MCF 10A (cell line): ENCODE measurements at regions not wholly inside any gene's neighbourhood (a gene's known extent, or its start where the extent isn't known, plus 50 kb on each side); places are given as distances from the start of the nearest gene placed in this dataset.

Source experiments
- BruUV-seq: library from RNA; stranded (reverse); fragments of 400-500 nt; replicated peaks from 2 replicates; lab custom pipeline; 2021; lab: Mats Ljungman, UMichigan
- CTCF ChIA-PET: fragments of 300-600 bp; sonication (Branson Sonifier 250); formaldehyde crosslinking; extraction: SDS; loops from one replicate; lab custom pipeline; 2021; ENCODE audit warnings: antibody characterized with exemption, inconsistent platforms; lab: Yijun Ruan, JAX
- POLR2A ChIA-PET: fragments of 300-600, 350-650 bp; sonication (Branson Sonifier 250); formaldehyde crosslinking; extraction: SDS; loops from one replicate; lab custom pipeline; 2020; ENCODE audit warnings: antibody characterized with exemption, inconsistent platforms; lab: Yijun Ruan, JAX
- DNase-seq: peaks from one replicate; pipeline ENCODE4 v3.0.0-alpha.2; 2018; ENCODE audit not compliant: unreplicated experiment
- H3K27ac Mint-ChIP-seq: one replicate; pipeline ENCODE4 v1.8.0; 2022; ENCODE audit warnings: mild to moderate bottlenecking, low read depth, mixed read lengths; ENCODE audit not compliant: unreplicated experiment
- H3K27me3 Mint-ChIP-seq: one replicate; pipeline ENCODE4 v1.8.0; 2022; ENCODE audit warnings: mixed read lengths; ENCODE audit not compliant: insufficient read depth, unreplicated experiment
- H3K36me3 Mint-ChIP-seq: one replicate; pipeline ENCODE4 v1.8.0; 2022; ENCODE audit warnings: mild to moderate bottlenecking, moderate library complexity, mixed read lengths; ENCODE audit not compliant: insufficient read depth, unreplicated experiment
- H3K4me1 Mint-ChIP-seq: one replicate; pipeline ENCODE4 v1.8.0; 2022; ENCODE audit warnings: mixed read lengths; ENCODE audit not compliant: insufficient read depth, unreplicated experiment
- H3K4me3 Mint-ChIP-seq: one replicate; pipeline ENCODE4 v1.8.0; 2022; ENCODE audit warnings: mild to moderate bottlenecking, moderate library complexity, mixed read lengths; ENCODE audit not compliant: unreplicated experiment
- H3K9me3 Mint-ChIP-seq: one replicate; pipeline ENCODE4 v1.8.0; 2022; ENCODE audit warnings: mixed read lengths; ENCODE audit not compliant: unreplicated experiment
- intact Hi-C: fragments of 100-400 bp; cut with micrococcal nuclease; formaldehyde crosslinking; loops from 2 replicates; pipeline ENCODE4 v1.14.1; 2022
- TF ChIP-seq, protein P1 (sequence below): fragments of 200-600 bp; IDR thresholded peaks from one replicate; pipeline ENCODE4 v1.8.0; 2022; ENCODE audit warnings: antibody characterized with exemption, mild to moderate bottlenecking; ENCODE audit not compliant: unreplicated experiment

DNA sequence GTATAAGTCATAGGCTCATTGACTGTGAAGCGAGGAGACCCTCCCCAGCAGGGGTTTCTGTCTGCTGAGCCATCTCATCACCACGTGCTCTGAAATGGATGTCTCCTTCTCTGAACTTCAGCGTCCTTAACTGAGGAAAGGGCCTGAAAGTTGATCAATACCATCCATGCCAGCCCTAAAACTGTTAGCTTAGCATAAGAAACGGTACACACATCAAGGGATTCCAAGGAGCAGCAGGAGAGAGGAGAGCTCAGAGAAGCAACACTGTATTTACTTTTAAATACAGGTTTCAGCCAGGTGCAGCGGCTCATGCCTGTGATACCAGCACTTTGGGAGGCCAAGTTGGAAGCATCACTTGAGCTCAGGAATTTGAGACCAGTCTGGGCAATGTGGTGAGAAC lies 248.9 kb upstream of the TNRC6C start:
- Mint-ChIP-seq H3K27ac (no peak overlapping the region), H3K36me3 (no peaks in the 10 kb centered on the region), H3K4me1 (no peaks in the 10 kb centered on the region), H3K27me3 (peaks cover 88% of the 10 kb centered on the region), H3K4me3 (no peak overlapping the region), H3K9me3 (no peaks in the 10 kb centered on the region)
- POLR2A ChIA-PET = no interaction called here
- DNase-seq = no peak
- intact Hi-C loops = no loop called here
- no TSS peak for BruUV-seq
- TF ChIP-seq, protein P1, sequence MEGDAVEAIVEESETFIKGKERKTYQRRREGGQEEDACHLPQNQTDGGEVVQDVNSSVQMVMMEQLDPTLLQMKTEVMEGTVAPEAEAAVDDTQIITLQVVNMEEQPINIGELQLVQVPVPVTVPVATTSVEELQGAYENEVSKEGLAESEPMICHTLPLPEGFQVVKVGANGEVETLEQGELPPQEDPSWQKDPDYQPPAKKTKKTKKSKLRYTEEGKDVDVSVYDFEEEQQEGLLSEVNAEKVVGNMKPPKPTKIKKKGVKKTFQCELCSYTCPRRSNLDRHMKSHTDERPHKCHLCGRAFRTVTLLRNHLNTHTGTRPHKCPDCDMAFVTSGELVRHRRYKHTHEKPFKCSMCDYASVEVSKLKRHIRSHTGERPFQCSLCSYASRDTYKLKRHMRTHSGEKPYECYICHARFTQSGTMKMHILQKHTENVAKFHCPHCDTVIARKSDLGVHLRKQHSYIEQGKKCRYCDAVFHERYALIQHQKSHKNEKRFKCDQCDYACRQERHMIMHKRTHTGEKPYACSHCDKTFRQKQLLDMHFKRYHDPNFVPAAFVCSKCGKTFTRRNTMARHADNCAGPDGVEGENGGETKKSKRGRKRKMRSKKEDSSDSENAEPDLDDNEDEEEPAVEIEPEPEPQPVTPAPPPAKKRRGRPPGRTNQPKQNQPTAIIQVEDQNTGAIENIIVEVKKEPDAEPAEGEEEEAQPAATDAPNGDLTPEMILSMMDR = no peak
- CTCF ChIA-PET = no interaction called here

DNA sequence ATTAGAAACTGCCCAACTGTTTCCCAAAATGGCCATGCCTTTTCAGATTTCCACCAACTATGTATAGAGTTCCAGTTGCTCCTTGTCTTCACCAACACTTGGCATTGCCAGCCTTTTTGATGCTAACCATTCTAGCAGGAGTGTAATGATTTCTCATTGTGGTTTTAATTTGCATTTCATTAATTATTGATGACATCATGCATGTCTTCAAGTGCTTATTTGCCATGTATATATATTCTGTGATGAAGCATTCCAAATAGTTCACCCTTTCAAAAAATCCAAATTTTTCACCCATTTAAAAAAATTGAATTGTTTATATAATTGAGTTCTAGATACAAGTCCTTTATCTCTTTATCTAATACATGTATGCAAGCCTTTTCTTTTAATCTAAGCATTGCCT lies 245.9 kb upstream of the TNRC6C start:
- CTCF ChIA-PET = no interaction called here
- intact Hi-C loops = no loop called here
- POLR2A ChIA-PET = interaction anchor here (0.6 kb wide), 1 partner anchor 51 kb away, joined by 4 read pairs; no protein-coding TSS in a partner anchor

GRCh38 chr17:77716289-77716926 lies 242.1 kb upstream of the TNRC6C start:
- intact Hi-C loops = no loop called here
- H3K36me3 Mint-ChIP-seq = no peaks in the 10 kb centered on the region
- CTCF ChIA-PET = no interaction called here

More for the DNA sequence above, 245.9 kb upstream of the TNRC6C start:
- no peak overlapping the region for H3K4me3 Mint-ChIP-seq
- TF ChIP-seq, protein P1 = no peak
- H3K27ac Mint-ChIP-seq = no peak overlapping the region
- peaks cover 100% of the 10 kb centered on the region for H3K27me3 Mint-ChIP-seq
- no peaks in the 10 kb centered on the region for H3K4me1 Mint-ChIP-seq
- BruUV-seq = no TSS peak
- no peaks in the 10 kb centered on the region for H3K36me3 Mint-ChIP-seq
- peaks cover 8% of the 10 kb centered on the region for H3K9me3 Mint-ChIP-seq
- no peak for DNase-seq

DNA sequence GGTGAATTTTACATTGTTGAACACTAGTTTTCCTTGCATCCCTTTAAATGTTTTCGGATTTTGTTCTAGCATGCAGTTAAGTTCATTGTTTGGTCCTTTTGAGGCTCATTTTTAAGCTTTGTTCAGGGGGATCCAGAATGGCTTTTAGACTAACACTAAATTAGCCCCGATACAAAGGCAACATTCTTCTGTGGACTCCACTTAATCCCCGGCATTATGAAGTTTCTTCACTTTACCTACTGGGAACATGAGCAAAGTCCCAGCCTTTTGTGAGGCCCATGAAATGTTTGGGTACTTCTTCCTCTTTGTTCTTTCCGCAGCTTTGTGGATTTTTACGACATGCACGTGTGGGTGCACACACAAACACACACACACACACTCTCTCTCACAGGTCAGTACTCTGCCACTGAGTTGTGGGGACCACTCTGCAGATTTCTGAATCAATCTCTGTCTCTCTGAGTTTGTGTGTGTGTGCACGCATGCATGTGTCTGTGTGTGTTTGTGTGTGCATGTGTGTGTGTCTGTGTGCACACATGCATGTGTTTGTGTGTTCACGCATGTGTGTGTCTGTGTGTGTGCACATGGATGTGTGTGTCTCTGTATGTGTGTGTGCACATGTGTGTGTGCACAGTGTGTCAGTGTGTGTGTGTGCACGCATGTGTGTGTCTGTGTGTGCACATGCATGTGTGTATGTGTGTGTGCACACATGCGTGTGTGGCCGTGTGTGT lies 240.4 kb upstream of the TNRC6C start:
- Mint-ChIP-seq H3K4me3 (no peak overlapping the region), H3K27me3 (peaks cover 69% of the 10 kb centered on the region), H3K36me3 (no peaks in the 10 kb centered on the region), H3K4me1 (no peaks in the 10 kb centered on the region), H3K27ac (no peak overlapping the region), H3K9me3 (peaks cover 8% of the 10 kb centered on the region)
- TF ChIP-seq, protein P1 = no peak
- BruUV-seq = no TSS peak
- CTCF ChIA-PET = interaction anchor here (0.7 kb wide), 1 partner anchor 73 kb away, joined by 3 read pairs; no protein-coding TSS in a partner anchor
- intact Hi-C loops = no loop called here
- POLR2A ChIA-PET = interaction anchor here (0.6 kb wide), 1 partner anchor 789 kb away, joined by 3 read pairs; no protein-coding TSS in a partner anchor
- DNase-seq = no peak

More at GRCh38 chr17:77716289-77716926, 242.1 kb upstream of the TNRC6C start:
- Mint-ChIP-seq H3K4me3 (no peak overlapping the region), H3K27ac (no peak overlapping the region), H3K9me3 (peaks cover 8% of the 10 kb centered on the region), H3K27me3 (peaks cover 80% of the 10 kb centered on the region), H3K4me1 (no peaks in the 10 kb centered on the region)
- TF ChIP-seq, protein P1 = no peak
- BruUV-seq = no TSS peak
- DNase-seq = peak; percentile 14
- POLR2A ChIA-PET = interaction anchor here (0.6 kb wide), 1 partner anchor 336 kb away, joined by 3 read pairs; no protein-coding TSS in a partner anchor
